Suprapubic skin (tissue), 3 donors: ENCODE measurements at regions not wholly inside any gene's neighbourhood (a gene's known extent, or its start where the extent isn't known, plus 50 kb on each side); places are given as distances from the start of the nearest gene placed in this dataset.

Experiments used
- CTCF ChIP-seq, 2 donors: fragments of 200-600 bp in 1 of 2; fragments of 450-650 bp in 1 of 2; sonication (generic) in 1 of 2; IDR thresholded peaks; one replicate each; pipeline ENCODE4 v1.5.1; 2016 to 2019; ENCODE audit warnings: antibody characterized with exemption in 2 of 2, mild to moderate bottlenecking in 1 of 2, moderate library complexity in 1 of 2
- POLR2A ChIP-seq, 2 donors: fragments of 450-650 bp; IDR thresholded peaks; one replicate each; pipeline ENCODE4 v1.6.1; 2017; ENCODE audit warnings: antibody characterized with exemption in 2 of 2, mild to moderate bottlenecking in 2 of 2, moderate library complexity in 2 of 2

GRCh38 chr4:131427000-131427399 lies 1722.1 kb upstream of the PCDH10 start:
- TF ChIP-seq POLR2A (IDR thresholded peaks at IDR 0.05), result no peak
- TF ChIP-seq CTCF (IDR thresholded peaks at IDR 0.05), result no peak
